Glomerular visceral epithelial cell (primary cell): ENCODE measurements at regions not wholly inside any gene's neighbourhood (a gene's known extent, or its start where the extent isn't known, plus 50 kb on each side); places are given as distances from the start of the nearest gene placed in this dataset.
"Not testable (repeated sequence)": the region's sequence is repeated elsewhere in the genome, so short reads cannot be mapped to it uniquely, and the experiment has no call there.

Source experiments
- DNase-seq: peaks from one replicate; pipeline ENCODE4 v3.0.0-alpha.2; 2016; ENCODE audit errors: extremely low spot score

DNA sequence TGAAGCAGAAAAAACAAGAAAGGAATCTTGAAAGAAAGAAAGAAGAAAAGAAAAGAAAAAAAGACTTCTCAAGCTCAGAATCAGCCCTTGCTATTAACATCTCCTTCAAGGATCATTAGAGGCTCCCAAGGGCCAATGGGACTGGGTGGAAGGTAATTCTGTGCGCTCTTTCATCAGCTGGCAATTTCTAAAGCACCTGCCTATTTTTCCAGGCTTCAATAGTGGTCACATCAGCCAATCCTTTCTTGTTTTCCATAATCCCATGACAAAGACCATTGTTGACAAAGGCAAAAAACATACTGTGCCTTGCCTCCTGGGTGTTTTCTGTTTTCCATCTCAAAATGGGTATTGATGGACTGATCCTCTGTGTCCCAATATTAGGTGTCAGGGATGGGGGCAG is 88.2 kb upstream of the TSC22D1 start:
- DNase-seq = no peak

- no peak for DNase-seq
Measured at GRCh38 chr13:44662515-44662914, 86.4 kb upstream of the TSC22D1 start.

GRCh38 chr13:44661936-44662335 is 85.8 kb upstream of the TSC22D1 start:
- no peak for DNase-seq

- DNase-seq = peak; percentile 34
Measured at GRCh38 chr13:44660050-44660449, 83.9 kb upstream of the TSC22D1 start.

DNA sequence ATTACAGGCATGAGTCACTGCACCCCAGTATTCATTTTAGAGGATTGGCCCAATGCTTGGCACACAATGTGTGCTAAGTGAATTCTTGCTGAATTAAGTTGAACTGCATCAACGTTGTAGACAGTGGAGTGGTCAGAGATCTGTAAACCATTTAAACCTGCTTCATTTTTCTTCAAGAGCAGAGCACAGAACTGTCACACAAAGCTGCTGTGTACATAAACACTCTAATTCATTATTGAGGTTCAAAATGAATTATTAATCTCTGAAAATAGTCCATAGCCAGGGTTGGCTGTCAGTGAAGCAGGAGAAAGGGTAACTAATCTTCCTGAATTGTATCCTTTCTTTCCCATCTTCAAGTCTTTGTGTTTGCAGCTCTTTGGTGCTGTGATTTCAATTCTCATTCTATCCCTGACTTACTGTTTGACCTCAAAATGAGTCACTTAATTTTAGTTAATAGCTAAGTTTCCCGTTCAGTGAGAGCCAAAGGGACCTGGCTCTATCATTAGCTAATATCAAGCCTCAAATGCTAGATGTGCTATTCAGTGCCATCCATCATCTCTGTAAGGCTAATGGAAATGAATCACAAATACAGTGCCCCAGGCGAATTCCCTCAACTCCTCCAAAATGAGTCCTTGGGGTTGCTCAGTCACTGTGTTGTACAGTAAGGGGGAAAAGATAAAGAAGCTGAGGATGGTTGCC is 77.0 kb upstream of the TSC22D1 start:
- peak; percentile 33 for DNase-seq

DNA sequence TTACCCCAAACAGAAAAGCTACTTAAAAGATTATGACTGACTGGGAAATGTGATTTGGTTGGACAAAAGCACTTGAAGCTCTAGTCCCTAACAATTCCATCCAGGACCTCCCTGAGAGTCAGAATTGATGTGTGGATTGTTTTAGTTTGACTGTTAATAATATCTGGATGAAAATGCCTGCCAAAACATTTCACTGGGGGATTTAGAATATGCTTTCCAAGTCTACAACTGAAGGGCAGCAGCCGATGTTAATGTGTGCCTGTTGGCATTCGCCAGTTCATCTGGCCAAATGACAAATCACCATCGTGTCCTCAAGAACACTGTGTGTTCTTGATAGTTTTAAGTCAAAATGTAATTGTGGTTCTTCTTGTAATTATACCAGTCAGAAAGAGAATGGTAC is 76.0 kb upstream of the TSC22D1 start:
- no peak for DNase-seq

DNA sequence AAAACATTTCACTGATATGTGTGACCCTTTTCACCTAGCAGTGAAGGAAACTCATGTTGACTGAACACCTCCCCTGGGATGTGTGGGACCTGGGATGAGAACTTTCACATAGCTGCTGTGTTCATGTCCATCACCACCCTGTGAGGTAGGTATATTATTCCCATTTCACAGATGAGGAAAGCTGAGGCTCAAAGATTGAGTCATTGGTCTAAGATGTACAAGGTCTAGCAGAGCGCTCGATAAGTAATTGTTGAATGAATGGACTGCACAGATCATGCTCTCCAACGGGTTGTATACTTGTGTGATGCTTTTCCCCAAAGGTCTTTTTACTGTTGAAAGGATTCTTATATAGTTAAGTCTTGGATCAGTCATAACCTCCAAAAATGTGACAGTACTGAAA is 75.6 kb upstream of the TSC22D1 start:
- no peak for DNase-seq

DNA sequence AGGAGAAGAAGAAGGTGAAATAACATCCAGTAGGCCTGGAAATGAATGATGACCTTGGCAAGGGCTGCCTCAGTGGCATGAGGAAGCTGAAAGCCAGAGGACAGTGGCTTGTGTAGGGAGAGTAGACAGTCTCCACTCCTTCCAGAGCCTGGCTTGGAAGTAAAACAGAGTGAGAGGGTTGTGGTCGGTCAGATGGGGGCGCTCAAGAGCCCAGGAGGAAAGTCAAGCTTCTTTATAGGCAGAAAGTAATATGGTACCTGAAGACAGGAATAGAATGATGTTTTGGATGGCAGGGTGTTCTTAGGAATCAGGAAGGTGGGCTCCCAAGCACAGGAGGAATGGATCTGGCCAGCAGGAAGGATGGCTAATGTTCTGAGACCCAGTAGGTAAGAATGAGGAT is 75.1 kb upstream of the TSC22D1 start:
- no peak for DNase-seq

DNA sequence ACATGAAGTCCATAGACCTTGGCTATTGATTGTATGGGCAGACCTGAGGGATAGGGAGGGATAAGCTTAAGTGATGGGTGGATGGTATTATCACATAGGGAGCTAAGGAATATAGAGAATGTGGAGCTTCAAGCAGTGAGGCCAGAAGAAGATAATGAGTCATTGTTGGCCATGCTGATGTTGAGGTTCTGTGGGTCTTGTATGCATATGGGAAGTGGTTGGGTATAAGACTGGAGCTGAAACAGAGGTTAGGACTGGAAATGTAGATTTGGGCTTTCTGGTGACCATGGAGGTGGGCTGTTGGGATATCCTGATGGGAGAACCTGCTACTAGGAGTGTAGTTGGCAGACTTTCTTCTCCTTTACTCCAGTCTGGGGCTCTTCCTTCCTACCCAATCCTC is 73.7 kb upstream of the TSC22D1 start:
- no peak for DNase-seq

GRCh38 chr13:44649104-44649428 is 72.9 kb upstream of the TSC22D1 start:
- DNase-seq = no peak

DNA sequence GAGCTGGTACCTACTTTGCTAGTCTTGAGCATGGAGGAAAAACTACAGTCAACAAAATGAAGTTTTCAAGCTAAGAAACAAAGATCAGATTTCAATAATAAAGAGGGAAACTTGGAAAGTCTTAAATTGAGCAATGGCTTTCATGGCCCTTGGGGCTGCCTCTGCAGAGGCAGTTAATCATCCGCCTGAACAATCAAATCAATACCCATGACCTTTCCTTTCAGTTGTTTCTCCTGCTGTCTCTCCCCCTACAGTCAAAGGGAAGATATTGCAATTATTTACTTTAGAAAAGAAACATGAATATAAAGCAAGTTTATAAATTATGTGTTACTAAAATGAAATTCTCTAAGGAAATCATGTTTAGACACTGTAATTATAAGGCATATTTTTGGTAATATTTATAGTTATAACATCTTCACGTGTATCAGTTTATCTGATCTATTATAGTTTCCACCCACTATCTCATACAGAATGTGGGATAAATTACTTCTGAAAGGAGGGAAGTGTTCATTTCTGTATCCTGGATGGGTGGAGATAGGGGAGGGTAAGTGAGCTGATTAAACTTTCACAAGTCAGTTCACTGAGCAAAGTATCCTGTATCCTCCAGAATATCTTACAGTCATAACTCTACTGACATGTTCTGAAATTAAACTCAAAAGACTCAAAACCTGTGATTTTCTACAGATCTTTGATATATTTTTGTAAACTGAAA is 72.4 kb upstream of the TSC22D1 start:
- DNase-seq = no peak

DNA sequence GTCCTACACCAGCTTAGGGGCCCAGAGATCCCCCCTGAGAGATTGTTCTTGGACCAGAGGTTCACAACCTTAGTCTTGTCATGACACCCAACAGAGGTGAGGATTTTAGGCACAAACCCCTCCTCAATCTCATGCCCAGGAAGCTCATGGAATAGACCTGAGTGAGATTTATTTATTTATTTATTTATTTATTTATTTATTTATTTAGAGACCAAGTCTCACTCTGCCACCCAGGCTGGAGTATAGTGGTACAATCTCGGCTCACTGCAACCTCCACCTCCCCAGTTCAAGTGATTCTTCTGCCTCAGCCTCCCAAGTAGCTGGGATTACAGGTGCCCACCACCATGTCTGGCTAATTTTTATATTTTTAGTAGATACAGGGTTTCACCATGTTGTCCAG is 71.4 kb upstream of the TSC22D1 start:
- DNase-seq = not testable (repeated sequence)

DNA sequence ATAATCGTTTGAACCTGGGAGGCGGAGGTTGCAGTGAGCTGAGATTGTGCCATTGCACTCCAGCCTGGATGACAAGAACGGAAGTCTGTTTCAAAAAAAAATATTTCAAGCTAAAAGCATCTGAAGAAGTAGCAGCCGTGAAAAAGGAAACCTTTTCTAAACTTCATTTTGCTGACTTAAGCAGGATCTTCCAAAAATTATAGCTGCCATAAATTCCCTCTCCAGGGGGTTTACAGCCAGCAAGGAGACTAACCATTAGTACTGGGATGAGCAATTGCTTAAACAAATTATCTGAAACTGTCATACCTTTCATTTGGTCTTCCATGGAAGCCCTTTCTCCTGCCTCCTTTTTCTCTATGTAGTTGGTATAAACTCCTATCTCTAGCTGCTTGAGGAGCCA is 69.9 kb upstream of the TSC22D1 start:
- no peak for DNase-seq

DNA sequence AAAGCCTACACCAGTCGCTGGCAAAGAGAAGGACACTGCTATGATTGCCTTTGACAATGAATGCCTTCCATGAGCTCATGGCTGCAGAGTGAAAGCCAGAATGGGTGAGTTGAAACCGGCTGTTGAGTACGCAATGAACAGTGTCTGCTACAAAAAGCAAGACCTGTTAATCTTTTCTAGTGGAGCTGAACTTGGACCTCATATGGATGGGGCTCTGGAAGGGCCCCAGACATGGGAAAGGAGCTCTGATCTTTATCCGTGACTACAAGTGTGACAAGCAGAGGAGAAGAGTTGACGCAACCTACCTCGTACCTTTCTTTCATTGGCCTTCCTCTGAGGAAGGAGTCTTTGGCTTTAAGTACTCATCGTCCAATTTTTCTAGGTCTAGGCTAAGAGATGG is 67.1 kb upstream of the TSC22D1 start:
- DNase-seq = no peak

DNA sequence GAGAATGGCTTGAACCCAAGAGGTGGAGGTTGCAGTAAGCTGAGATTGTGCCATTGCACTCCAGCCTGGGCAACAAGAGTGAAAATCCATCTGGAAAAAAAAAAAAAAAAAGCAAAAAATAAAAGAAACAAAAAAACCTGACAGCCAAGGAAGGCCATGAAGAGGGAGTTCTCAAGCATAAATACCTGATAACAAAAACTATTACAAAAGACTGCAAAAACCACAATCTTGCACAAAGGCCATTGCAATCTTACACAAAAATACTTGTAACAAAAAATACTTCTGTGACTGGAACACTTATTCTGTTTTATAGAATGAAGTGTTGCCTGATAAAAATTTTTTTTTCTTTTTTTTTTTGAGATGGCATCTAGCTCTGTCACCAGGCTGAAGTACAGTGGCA is 61.5 kb upstream of the TSC22D1 start:
- no peak for DNase-seq

DNA sequence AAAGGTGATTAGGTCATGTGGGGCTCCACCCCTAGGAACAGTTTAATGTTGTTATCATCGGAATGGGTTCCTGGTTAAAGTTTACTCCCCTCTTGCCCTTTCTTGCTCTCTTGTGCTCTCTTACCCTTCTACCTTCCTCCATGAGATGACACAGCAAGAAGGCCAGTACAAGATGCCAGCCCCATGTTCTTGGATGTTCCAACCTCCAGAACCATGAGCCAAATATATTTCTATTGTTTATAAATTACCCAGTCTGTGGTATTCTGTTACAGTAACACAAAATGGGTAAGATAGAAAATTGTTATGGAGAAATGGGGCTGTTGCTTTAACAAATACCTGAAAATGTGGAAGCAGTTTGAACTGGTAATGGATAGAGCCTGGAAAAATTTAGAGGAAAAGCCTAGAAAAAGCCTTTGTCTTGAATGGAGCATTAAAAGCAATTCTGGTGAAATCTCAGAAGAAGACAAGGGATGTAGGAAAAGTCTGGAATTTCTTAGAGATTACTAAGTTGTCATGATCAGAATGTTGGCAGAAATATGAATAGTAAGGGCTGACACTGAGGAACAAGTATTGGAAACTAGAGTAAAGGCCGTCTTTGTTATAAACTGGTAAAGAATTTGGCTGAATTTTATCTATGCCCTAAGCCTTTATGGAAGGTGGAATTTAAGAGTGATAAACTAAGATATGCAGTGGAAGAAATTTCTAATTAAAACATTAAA is 53.5 kb upstream of the TSC22D1 start:
- DNase-seq = no peak

- DNase-seq = not testable (repeated sequence)
Measured at GRCh38 chr13:44628826-44629225, 52.7 kb upstream of the TSC22D1 start.

GRCh38 chr13:44627441-44627840 is 51.3 kb upstream of the TSC22D1 start:
- no peak for DNase-seq

GRCh38 chr13:44626176-44626575 is 50.0 kb upstream of the TSC22D1 start:
- DNase-seq = no peak
